Keratinocyte (primary cell): ENCODE measurements at regions not wholly inside any gene's neighbourhood (a gene's known extent, or its start where the extent isn't known, plus 50 kb on each side); places are given as distances from the start of the nearest gene placed in this dataset.

Experiments
- DNase-seq: peaks from one replicate; pipeline ENCODE4 v3.0.0-alpha.2; 2011; ENCODE audit warnings: low read depth, missing footprints, low spot score
- FAIRE-seq: peaks from 2 replicates; lab custom pipeline; 2011; peaks lifted over from hg19 to GRCh38; lab: Jason Lieb, UNC
- H2AFZ ChIP-seq: 2 replicates; pipeline ENCODE4 v1.6.0; 2012; ENCODE audit warnings: low read length, control low read depth, inconsistent platforms; ENCODE audit not compliant: control insufficient read depth
- H3K27ac ChIP-seq: 2 replicates; pipeline ENCODE4 v1.5.1; 2011; ENCODE audit warnings: low read length; ENCODE audit not compliant: control insufficient read depth, insufficient read depth
- H3K27me3 ChIP-seq: 3 replicates; pipeline ENCODE4 v1.6.0; 2011; ENCODE audit warnings: low read length; ENCODE audit not compliant: control insufficient read depth, insufficient read depth; ENCODE audit errors: extremely low read depth
- H3K36me3 ChIP-seq, 2 experiments: 2 replicates in 1 of 2; 3 replicates in 1 of 2; pipeline ENCODE4 v1.5.1; 2011; ENCODE audit warnings: low read length in 2 of 2, mild to moderate bottlenecking in 1 of 2; ENCODE audit not compliant: control insufficient read depth in 2 of 2, insufficient read depth in 2 of 2; ENCODE audit errors: extremely low read depth in 1 of 2
- H3K4me1 ChIP-seq: 3 replicates; pipeline ENCODE4 v1.5.1; 2011; ENCODE audit warnings: low read length; ENCODE audit not compliant: control insufficient read depth, insufficient read depth; ENCODE audit errors: extremely low read depth
- H3K4me2 ChIP-seq: 3 replicates; pipeline ENCODE4 v1.6.0; 2011; ENCODE audit warnings: low read depth, low read length; ENCODE audit not compliant: control insufficient read depth, insufficient read depth; ENCODE audit errors: extremely low read depth
- H3K4me3 ChIP-seq, 3 experiments: fragments of 200-600 bp in 1 of 3; sonication (generic) in 1 of 3; 2 replicates in 2 of 3; 3 replicates in 1 of 3; pipeline ENCODE4 v1.5.1; 2011 to 2016; ENCODE audit warnings: low read length in 3 of 3, mild to moderate bottlenecking in 3 of 3, control low read depth in 2 of 3, inconsistent platforms in 1 of 3, low read depth in 1 of 3, mixed read lengths in 1 of 3, mixed run types in 1 of 3, moderate library complexity in 1 of 3; ENCODE audit not compliant: control insufficient read depth in 2 of 3, insufficient read depth in 2 of 3; ENCODE audit errors: extremely low read depth in 1 of 3
- H3K79me2 ChIP-seq: 2 replicates; pipeline ENCODE4 v1.6.0; 2012; ENCODE audit warnings: low read length; ENCODE audit not compliant: control insufficient read depth, insufficient read depth
- H3K9ac ChIP-seq: 3 replicates; pipeline ENCODE4 v1.6.0; 2011; ENCODE audit warnings: low read length; ENCODE audit not compliant: control insufficient read depth, insufficient read depth; ENCODE audit errors: extremely low read depth
- H3K9me1 ChIP-seq: 3 replicates; pipeline ENCODE4 v1.6.0; 2011; ENCODE audit warnings: low read length; ENCODE audit not compliant: control insufficient read depth, insufficient read depth; ENCODE audit errors: extremely low read depth
- H3K9me3 ChIP-seq: 2 replicates; pipeline ENCODE4 v1.5.1; 2012; ENCODE audit warnings: low read depth, low read length; ENCODE audit not compliant: control insufficient read depth
- H4K20me1 ChIP-seq: 3 replicates; pipeline ENCODE4 v1.6.0; 2011; ENCODE audit warnings: low read length; ENCODE audit not compliant: control insufficient read depth, insufficient read depth; ENCODE audit errors: extremely low read depth
- EZH2 ChIP-seq: IDR thresholded peaks from one replicate; pipeline ENCODE4 v1.6.1; 2012; ENCODE audit warnings: inconsistent platforms, mild to moderate bottlenecking, low read length, moderate library complexity
- dilution Hi-C: fragments of 300-500 bp; cut with MboI; formaldehyde crosslinking; loops from one replicate; pipeline ENCODE4 v1.7.0; 2020; ENCODE audit warnings: low sequenced_read_pairs; ENCODE audit not compliant: extremely low pct_ligation_motif_present
- TF ChIP-seq, protein P1 (sequence below), 3 experiments: IDR thresholded peaks in 1 of 3; conservative IDR thresholded peaks in 1 of 3; optimal IDR thresholded peaks in 1 of 3; 2 replicates in 2 of 3; 3 replicates in 1 of 3; pipeline versions ENCODE3 to v1.5.1; 2011; ENCODE audit warnings: low read length in 3 of 3, mild to moderate bottlenecking in 3 of 3, moderate library complexity in 2 of 3, control low read depth in 1 of 3, inconsistent platforms in 1 of 3; ENCODE audit not compliant: insufficient read depth in 2 of 3; ENCODE audit errors: extremely low read depth in 1 of 3

GRCh38 chr7:41187322-41187721, 515.6 kb downstream of the INHBA start:
- peak overlapping the region; percentile 30 for H3K9ac ChIP-seq
- FAIRE-seq (peak; percentile 93), DNase-seq (no peak)
- no peaks in the 10 kb centered on the region for H3K79me2 ChIP-seq
- peak overlapping the region; percentile 39 for H3K4me2 ChIP-seq
- no peak for TF ChIP-seq EZH2
- TF ChIP-seq, protein P1, sequence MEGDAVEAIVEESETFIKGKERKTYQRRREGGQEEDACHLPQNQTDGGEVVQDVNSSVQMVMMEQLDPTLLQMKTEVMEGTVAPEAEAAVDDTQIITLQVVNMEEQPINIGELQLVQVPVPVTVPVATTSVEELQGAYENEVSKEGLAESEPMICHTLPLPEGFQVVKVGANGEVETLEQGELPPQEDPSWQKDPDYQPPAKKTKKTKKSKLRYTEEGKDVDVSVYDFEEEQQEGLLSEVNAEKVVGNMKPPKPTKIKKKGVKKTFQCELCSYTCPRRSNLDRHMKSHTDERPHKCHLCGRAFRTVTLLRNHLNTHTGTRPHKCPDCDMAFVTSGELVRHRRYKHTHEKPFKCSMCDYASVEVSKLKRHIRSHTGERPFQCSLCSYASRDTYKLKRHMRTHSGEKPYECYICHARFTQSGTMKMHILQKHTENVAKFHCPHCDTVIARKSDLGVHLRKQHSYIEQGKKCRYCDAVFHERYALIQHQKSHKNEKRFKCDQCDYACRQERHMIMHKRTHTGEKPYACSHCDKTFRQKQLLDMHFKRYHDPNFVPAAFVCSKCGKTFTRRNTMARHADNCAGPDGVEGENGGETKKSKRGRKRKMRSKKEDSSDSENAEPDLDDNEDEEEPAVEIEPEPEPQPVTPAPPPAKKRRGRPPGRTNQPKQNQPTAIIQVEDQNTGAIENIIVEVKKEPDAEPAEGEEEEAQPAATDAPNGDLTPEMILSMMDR (optimal IDR thresholded peaks at IDR 0.05 in 1 of 3, IDR thresholded peaks at IDR 0.05 in 1 of 3, conservative IDR thresholded peaks at IDR 0.05 in 1 of 3; ENCODE audit: extremely low read depth in 1 of 3, insufficient read depth in 2 of 3, low read length in 3 of 3): no peak
- no peak overlapping the region for H3K4me3 ChIP-seq
- no peaks in the 10 kb centered on the region for H3K36me3 ChIP-seq
- no peaks in the 10 kb centered on the region for H3K27me3 ChIP-seq
- dilution Hi-C loops: no loop called here
- no peaks in the 10 kb centered on the region for H3K9me1 ChIP-seq
- H3K4me1 ChIP-seq: peaks cover 50% of the 10 kb centered on the region
- no peaks in the 10 kb centered on the region for H3K9me3 ChIP-seq
- peak overlapping the region; percentile 93 for H3K27ac ChIP-seq
- peak overlapping the region; percentile 75 for H2AFZ ChIP-seq
- H4K20me1 ChIP-seq: no peaks in the 10 kb centered on the region

DNA sequence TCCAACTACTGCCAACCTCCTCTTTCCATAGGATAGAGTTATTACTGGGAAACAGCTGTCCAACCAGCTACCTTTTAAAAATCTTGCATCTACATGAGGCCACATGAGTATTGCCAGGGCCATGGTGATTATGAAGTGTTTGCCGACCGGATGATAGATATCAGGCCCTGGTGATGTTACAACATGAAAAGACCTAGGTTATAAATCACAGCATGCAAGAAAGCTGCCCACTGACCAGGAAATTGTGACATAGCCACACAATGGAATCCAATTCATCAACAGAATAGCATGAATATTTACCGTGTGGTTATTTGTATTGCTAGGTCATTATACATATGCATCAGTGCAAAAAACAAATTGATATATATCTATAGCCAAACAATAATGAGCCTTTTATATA, 517.0 kb downstream of the INHBA start:
- no peak overlapping the region for H3K4me3 ChIP-seq
- FAIRE-seq (peak; percentile 63), DNase-seq (no peak)
- H3K9ac ChIP-seq: no peak overlapping the region
- H3K79me2 ChIP-seq: no peaks in the 10 kb centered on the region
- peaks cover 46% of the 10 kb centered on the region for H3K4me1 ChIP-seq
- H2AFZ ChIP-seq: peak overlapping the region; percentile 3
- H3K4me2 ChIP-seq: no peak overlapping the region
- H3K9me3 ChIP-seq: no peaks in the 10 kb centered on the region
- no peak overlapping the region for H3K27ac ChIP-seq
- TF ChIP-seq, protein P1 (optimal IDR thresholded peaks at IDR 0.05 in 1 of 3, IDR thresholded peaks at IDR 0.05 in 1 of 3, conservative IDR thresholded peaks at IDR 0.05 in 1 of 3; ENCODE audit: extremely low read depth in 1 of 3, insufficient read depth in 2 of 3, low read length in 3 of 3): no peak
- TF ChIP-seq EZH2: no peak
- no peaks in the 10 kb centered on the region for H3K27me3 ChIP-seq
- no peaks in the 10 kb centered on the region for H3K36me3 ChIP-seq
- no peaks in the 10 kb centered on the region for H4K20me1 ChIP-seq
- no peaks in the 10 kb centered on the region for H3K9me1 ChIP-seq
- dilution Hi-C loops: no loop called here
